ENCODE measurements at regions not wholly inside any gene's neighbourhood (a gene's known extent, or its start where the extent isn't known, plus 50 kb on each side); places are given as distances from the start of the nearest gene placed in this dataset.

DNA sequence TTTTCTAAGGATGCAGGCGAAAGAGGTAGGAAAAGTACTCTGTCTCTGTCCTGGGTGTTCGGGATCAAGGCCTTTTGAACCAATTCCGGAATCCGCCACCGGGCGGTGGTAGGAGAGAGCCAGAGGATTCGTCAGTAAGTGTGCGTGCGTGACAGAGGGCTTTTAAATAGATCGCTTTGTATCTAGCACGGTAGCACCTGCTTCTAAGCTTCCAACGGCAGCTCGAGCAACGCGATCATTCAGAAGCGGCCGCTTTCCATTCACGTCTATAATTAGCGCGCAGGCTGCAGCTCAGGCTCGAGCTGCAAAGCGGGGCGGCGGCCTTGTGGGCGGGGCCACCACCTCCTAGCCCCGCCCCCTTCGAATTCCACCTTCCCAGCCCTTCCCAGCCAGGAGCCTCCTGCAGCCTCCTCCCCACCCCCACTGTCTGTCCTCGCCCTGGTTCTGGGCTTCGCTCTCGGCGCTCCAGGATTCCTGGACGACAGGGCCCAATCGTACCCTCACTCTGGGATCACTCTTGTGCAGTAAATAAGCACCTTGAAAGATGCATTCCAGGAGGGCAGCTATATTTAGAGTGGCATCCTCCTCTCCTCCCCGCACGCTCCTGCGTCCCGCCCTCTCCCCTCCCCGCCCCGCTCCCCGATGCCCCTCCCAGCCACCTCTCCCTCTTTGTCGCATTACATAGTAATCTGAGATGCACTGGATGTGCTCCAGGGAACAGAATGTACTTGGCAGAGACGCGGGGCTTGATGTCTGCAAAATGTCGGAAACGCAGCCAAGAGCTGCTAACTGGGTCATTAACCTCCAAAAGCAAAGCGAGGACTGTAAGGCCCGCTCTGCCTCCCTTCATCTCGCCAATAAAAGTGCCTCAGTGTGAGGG is 224.1 kb upstream of the TPRG1 start (continued):
- no peak for TF ChIP-seq GABPA (IDR thresholded peaks at IDR 0.05; ENCODE audit: borderline replicate concordance, insufficient read depth, low read length)
- TF ChIP-seq EP300 (IDR thresholded peaks at IDR 0.05; ENCODE audit: borderline replicate concordance in 1 of 2, low read depth in 2 of 2, low read length in 2 of 2) = no peak
- no peak for TF ChIP-seq CBX8 (IDR thresholded peaks at IDR 0.05; ENCODE audit: borderline replicate concordance, low read depth, low read length)
- TF ChIP-seq EZH2 (IDR thresholded peaks at IDR 0.05; ENCODE audit: low read depth, low read length, severe bottlenecking) = no peak
- TF ChIP-seq, protein P1, sequence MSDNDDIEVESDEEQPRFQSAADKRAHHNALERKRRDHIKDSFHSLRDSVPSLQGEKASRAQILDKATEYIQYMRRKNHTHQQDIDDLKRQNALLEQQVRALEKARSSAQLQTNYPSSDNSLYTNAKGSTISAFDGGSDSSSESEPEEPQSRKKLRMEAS (IDR thresholded peaks at IDR 0.05) = peak; percentile 23; the same call in 1 of the 2 replicates
- no peak for TF ChIP-seq RXRA (IDR thresholded peaks at IDR 0.05; ENCODE audit: insufficient read depth, low read depth, low read length)
- peak; percentile 85 for TF ChIP-seq ASH2L (IDR thresholded peaks at IDR 0.05; ENCODE audit: low read length)
- peak in 1 of 2 experiments; percentile 59; a peak in 2 of 4 replicates for TF ChIP-seq SIN3A (conservative IDR thresholded peaks at IDR 0.05 in 1 of 2, IDR thresholded peaks at IDR 0.05 in 1 of 2; ENCODE audit: low read depth in 1 of 2, low read length in 2 of 2)
- peak; percentile 70; the same call in 1 of the 2 replicates for TF ChIP-seq YY1 (IDR thresholded peaks at IDR 0.05; ENCODE audit: low read depth, low read length)
- TF ChIP-seq KDM1A (IDR thresholded peaks at IDR 0.05; ENCODE audit: borderline replicate concordance, low read length) = no peak
- no peak for TF ChIP-seq ZNF274 (IDR thresholded peaks at IDR 0.05; ENCODE audit: borderline replicate concordance, extremely low read depth, low read length)
